22Rv1 (cell line): ENCODE measurements at regions not wholly inside any gene's neighbourhood (a gene's known extent, or its start where the extent isn't known, plus 50 kb on each side); places are given as distances from the start of the nearest gene placed in this dataset.

Experiments
- CTCF ChIP-seq: fragments of 450-650 bp; IDR thresholded peaks from 2 replicates; pipeline ENCODE4 v1.5.1; 2017; ENCODE audit warnings: mild to moderate bottlenecking
- ZFX ChIP-seq: fragments of 450-650 bp; IDR thresholded peaks from 2 replicates; pipeline ENCODE4 v1.6.1; 2017; ENCODE audit warnings: antibody characterized with exemption, borderline replicate concordance

DNA sequence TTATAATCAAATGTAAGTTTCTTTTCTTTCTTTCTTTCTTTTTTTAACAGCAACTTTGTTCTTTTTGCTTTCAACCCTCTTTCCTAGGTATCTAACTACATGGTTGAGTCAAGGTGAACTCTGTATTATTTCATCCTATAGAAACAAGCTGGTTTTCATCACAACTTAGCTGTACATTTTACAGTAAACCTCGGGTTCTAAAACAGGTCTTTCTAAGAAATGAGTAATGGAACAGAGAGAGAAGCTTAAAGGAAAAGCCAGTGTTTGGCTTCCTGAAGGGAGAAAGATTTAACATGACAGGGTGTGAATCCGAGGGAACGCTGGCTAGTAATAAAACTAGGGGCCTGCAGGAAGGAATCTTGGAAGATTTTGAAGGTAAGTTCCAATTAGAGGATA, 143.4 kb upstream of the ITGB1 start:
- TF ChIP-seq CTCF (no peak), ZFX (no peak)
